PC-3 (cell line): ENCODE measurements at regions not wholly inside any gene's neighbourhood (a gene's known extent, or its start where the extent isn't known, plus 50 kb on each side); places are given as distances from the start of the nearest gene placed in this dataset.

Experiments used
- EZH2 ChIP-seq: fragments of 300-600 bp; sonication (generic); IDR thresholded peaks from one replicate; pipeline ENCODE4 v1.6.1; 2017; ENCODE audit warnings: antibody characterized with exemption, mild to moderate bottlenecking, low read length; ENCODE audit not compliant: unreplicated experiment
- TF ChIP-seq, protein P1 (sequence below): fragments of 300-600 bp; sonication (generic); conservative IDR thresholded peaks from 2 replicates; pipeline ENCODE4 v1.5.1; 2017; ENCODE audit warnings: antibody characterized with exemption, low read depth, mild to moderate bottlenecking, low read length

GRCh38 chr1:70554341-70554740 is 143.3 kb downstream of the CTH start:
- TF ChIP-seq, protein P1, sequence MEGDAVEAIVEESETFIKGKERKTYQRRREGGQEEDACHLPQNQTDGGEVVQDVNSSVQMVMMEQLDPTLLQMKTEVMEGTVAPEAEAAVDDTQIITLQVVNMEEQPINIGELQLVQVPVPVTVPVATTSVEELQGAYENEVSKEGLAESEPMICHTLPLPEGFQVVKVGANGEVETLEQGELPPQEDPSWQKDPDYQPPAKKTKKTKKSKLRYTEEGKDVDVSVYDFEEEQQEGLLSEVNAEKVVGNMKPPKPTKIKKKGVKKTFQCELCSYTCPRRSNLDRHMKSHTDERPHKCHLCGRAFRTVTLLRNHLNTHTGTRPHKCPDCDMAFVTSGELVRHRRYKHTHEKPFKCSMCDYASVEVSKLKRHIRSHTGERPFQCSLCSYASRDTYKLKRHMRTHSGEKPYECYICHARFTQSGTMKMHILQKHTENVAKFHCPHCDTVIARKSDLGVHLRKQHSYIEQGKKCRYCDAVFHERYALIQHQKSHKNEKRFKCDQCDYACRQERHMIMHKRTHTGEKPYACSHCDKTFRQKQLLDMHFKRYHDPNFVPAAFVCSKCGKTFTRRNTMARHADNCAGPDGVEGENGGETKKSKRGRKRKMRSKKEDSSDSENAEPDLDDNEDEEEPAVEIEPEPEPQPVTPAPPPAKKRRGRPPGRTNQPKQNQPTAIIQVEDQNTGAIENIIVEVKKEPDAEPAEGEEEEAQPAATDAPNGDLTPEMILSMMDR = no peak
- no peak for TF ChIP-seq EZH2
